B cell (primary cell): ENCODE measurements at regions not wholly inside any gene's neighbourhood (a gene's known extent, or its start where the extent isn't known, plus 50 kb on each side); places are given as distances from the start of the nearest gene placed in this dataset.

ENCODE experiments used
- EZH2 ChIP-seq: IDR thresholded peaks from 2 replicates; pipeline ENCODE4 v1.6.1; 2012; ENCODE audit warnings: borderline replicate concordance, low read depth, mild to moderate bottlenecking, moderate library complexity, low read length; ENCODE audit not compliant: insufficient read depth, poor library complexity, severe bottlenecking
- TF ChIP-seq, protein P1 (sequence below): fragments of 200-600 bp; IDR thresholded peaks from one replicate; pipeline ENCODE4 v1.8.0; 2022; ENCODE audit warnings: antibody characterized with exemption, mild to moderate bottlenecking

DNA sequence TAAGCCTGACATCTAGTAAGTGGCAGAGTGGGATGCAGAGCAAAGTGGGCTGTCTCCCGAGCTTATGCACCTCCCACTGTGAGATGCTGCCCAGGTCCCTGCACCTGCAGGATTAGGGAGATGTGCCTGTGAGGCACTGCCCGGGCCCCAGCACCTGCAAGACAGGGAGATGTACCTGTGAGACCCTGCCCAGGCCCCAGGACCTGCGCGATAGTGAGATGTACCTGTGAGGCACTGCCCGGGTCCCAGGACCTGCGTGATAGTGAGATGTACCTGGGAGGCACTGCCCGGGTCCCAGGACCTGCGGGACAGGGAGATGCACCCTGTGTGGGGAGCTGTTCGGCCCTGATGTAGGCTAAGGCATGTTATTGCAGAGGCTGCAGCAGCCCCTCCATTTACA is 622.8 kb downstream of the PTPRU start:
- TF ChIP-seq, protein P1, sequence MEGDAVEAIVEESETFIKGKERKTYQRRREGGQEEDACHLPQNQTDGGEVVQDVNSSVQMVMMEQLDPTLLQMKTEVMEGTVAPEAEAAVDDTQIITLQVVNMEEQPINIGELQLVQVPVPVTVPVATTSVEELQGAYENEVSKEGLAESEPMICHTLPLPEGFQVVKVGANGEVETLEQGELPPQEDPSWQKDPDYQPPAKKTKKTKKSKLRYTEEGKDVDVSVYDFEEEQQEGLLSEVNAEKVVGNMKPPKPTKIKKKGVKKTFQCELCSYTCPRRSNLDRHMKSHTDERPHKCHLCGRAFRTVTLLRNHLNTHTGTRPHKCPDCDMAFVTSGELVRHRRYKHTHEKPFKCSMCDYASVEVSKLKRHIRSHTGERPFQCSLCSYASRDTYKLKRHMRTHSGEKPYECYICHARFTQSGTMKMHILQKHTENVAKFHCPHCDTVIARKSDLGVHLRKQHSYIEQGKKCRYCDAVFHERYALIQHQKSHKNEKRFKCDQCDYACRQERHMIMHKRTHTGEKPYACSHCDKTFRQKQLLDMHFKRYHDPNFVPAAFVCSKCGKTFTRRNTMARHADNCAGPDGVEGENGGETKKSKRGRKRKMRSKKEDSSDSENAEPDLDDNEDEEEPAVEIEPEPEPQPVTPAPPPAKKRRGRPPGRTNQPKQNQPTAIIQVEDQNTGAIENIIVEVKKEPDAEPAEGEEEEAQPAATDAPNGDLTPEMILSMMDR: no peak
- TF ChIP-seq EZH2: no peak
